ENCODE measurements at regions not wholly inside any gene's neighbourhood (a gene's known extent, or its start where the extent isn't known, plus 50 kb on each side); places are given as distances from the start of the nearest gene placed in this dataset.
"Not testable (repeated sequence)": the region's sequence is repeated elsewhere in the genome, so short reads cannot be mapped to it uniquely, and the experiment has no call there.

DNA sequence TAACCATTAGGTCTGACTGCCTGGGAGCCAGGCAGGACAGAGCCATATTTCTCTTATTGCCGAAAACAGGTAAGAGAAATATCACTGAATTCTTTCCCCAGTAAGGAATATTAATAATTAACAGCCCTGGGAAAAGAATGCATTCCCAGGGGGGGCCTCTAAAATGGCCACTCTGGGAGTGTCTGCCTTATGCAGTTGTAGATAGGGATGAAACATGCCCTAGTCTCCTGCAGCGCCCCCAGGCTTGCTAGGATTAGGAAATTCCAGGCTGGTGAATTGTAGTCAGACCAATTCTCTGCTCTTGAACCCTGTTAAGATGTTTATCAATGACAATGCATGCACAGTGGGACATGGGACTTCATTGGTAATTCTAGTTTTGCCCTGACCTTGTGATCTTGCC lies 317.9 kb upstream of the GLI3 start:
- ATAC-seq; H3K27ac ChIP-seq (ENCODE audit: low read depth, low read length); H3K4me2 ChIP-seq (ENCODE audit: low read length); BruUV-seq (replicated peaks); H3K9me3 ChIP-seq (ENCODE audit: control insufficient read depth in 1 of 2, insufficient read depth in 1 of 2, low read depth in 1 of 2, low read length in 2 of 2); H3K27me3 ChIP-seq (ENCODE audit: insufficient read depth, low read length); H4K20me1 ChIP-seq (ENCODE audit: insufficient read depth); H3K4me3 ChIP-seq (replicated peaks in 1 of 2; ENCODE audit: low read depth in 1 of 2, low read length in 2 of 2); H3K4me1 ChIP-seq (ENCODE audit: control insufficient read depth in 1 of 2, insufficient read depth in 2 of 2, low read length in 2 of 2); H2AFZ ChIP-seq (ENCODE audit: low read depth, low read length, poor library complexity, severe bottlenecking); CTCF ChIA-PET; H3K79me2 ChIP-seq (ENCODE audit: insufficient read depth, low read length); DNase-seq (ENCODE audit: low read depth, low spot score); H3K9me2 ChIP-seq (ENCODE audit: insufficient read depth); H3K9ac ChIP-seq (ENCODE audit: low read length); POLR2A ChIA-PET; intact Hi-C loops (cut with micrococcal nuclease); H3K36me3 ChIP-seq (ENCODE audit: control insufficient read depth in 1 of 2, insufficient read depth in 2 of 2, low read length in 2 of 2); RAD21 ChIA-PET (ENCODE audit: low non-redundant PET in 1 of 2, low total read pairs in 2 of 2, uncharacterized antibody in 2 of 2, unreplicated experiment in 2 of 2): not testable (repeated sequence)

DNA sequence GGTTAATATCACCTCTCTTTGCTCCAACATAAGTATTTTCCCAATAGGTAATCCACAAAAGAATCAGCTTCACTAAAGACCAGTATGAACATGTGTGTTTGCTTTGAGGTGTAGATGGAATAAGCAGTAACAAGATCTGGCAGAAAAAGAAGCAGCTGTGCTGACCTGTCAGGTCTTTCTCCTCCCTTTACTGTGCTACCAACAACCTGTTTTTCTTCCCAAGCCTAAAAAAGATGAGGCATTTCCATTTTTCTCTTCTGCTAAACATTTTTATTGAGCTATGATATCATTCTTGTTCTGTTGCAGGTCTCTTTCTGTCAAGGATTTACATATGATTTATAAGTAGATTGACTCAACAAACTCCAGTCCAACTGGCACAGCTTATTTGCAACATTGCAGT lies 315.2 kb upstream of the GLI3 start:
- RAD21 ChIA-PET (ENCODE audit: low non-redundant PET in 1 of 2, low total read pairs in 2 of 2, uncharacterized antibody in 2 of 2, unreplicated experiment in 2 of 2) = no interaction called here
- H3K27ac ChIP-seq (ENCODE audit: low read depth, low read length) = no peak overlapping the region
- no TSS peak for BruUV-seq (replicated peaks)
- no peaks in the 10 kb centered on the region for H3K79me2 ChIP-seq (ENCODE audit: insufficient read depth, low read length)
- no peak overlapping the region for H3K4me3 ChIP-seq (replicated peaks in 1 of 2; ENCODE audit: low read depth in 1 of 2, low read length in 2 of 2)
- no peaks in the 10 kb centered on the region for H4K20me1 ChIP-seq (ENCODE audit: insufficient read depth)
- no peaks in the 10 kb centered on the region for H3K4me1 ChIP-seq (ENCODE audit: control insufficient read depth in 1 of 2, insufficient read depth in 2 of 2, low read length in 2 of 2)
- no peak for ATAC-seq
- peaks cover 0 to 7% of the 10 kb centered on the region in 2 experiments; a peak in 1 of 4 replicates for H3K9me3 ChIP-seq (ENCODE audit: control insufficient read depth in 1 of 2, insufficient read depth in 1 of 2, low read depth in 1 of 2, low read length in 2 of 2)
- no peaks in the 10 kb centered on the region for H3K27me3 ChIP-seq (ENCODE audit: insufficient read depth, low read length)
- intact Hi-C loops (cut with micrococcal nuclease) = no loop called here
- H2AFZ ChIP-seq (ENCODE audit: low read depth, low read length, poor library complexity, severe bottlenecking) = no peak overlapping the region
- no peak overlapping the region for H3K4me2 ChIP-seq (ENCODE audit: low read length)
- CTCF ChIA-PET = no interaction called here
- H3K36me3 ChIP-seq (ENCODE audit: control insufficient read depth in 1 of 2, insufficient read depth in 2 of 2, low read length in 2 of 2) = no peaks in the 10 kb centered on the region
- no peaks in the 10 kb centered on the region for H3K9me2 ChIP-seq (ENCODE audit: insufficient read depth)
- no peak overlapping the region for H3K9ac ChIP-seq (ENCODE audit: low read length)
- POLR2A ChIA-PET = no interaction called here
- no peak for DNase-seq (ENCODE audit: low read depth, low spot score)
- TF ChIP-seq ZNF274 (IDR thresholded peaks at IDR 0.05; ENCODE audit: low read depth, low read length) = no peak
- TF ChIP-seq EZH2 (IDR thresholded peaks at IDR 0.05) = no peak
- TF ChIP-seq ELF1 (IDR thresholded peaks at IDR 0.05; ENCODE audit: borderline replicate concordance, low read depth) = no peak
- TF ChIP-seq SRF (IDR thresholded peaks at IDR 0.05; ENCODE audit: low read depth) = no peak
- no peak for TF ChIP-seq RAD21 (IDR thresholded peaks at IDR 0.05; ENCODE audit: low read depth)
- no peak for TF ChIP-seq MAX (IDR thresholded peaks at IDR 0.05)
- no peak for TF ChIP-seq SIN3A (IDR thresholded peaks at IDR 0.05; ENCODE audit: low read depth)
- no peak for TF ChIP-seq CTCF (IDR thresholded peaks at IDR 0.05 in 2 of 3, conservative IDR thresholded peaks at IDR 0.05 in 1 of 3; ENCODE audit: borderline replicate concordance in 1 of 3, insufficient read depth in 1 of 3, low read depth in 2 of 3, low read length in 2 of 3)
- TF ChIP-seq SP1 (IDR thresholded peaks at IDR 0.05; ENCODE audit: low read depth) = no peak
- no peak for TF ChIP-seq CBX3 (IDR thresholded peaks at IDR 0.05; ENCODE audit: low read depth)
- TF ChIP-seq EZH2phosphoT487 (IDR thresholded peaks at IDR 0.05; ENCODE audit: borderline replicate concordance) = no peak
- no peak for TF ChIP-seq ZBTB33 (IDR thresholded peaks at IDR 0.05; ENCODE audit: extremely low read depth, insufficient replicate concordance, low read length)
- no peak for TF ChIP-seq ZFX (IDR thresholded peaks at IDR 0.05)
- no peak for TF ChIP-seq FOSL1 (IDR thresholded peaks at IDR 0.05; ENCODE audit: low read depth)
- TF ChIP-seq, protein P1, sequence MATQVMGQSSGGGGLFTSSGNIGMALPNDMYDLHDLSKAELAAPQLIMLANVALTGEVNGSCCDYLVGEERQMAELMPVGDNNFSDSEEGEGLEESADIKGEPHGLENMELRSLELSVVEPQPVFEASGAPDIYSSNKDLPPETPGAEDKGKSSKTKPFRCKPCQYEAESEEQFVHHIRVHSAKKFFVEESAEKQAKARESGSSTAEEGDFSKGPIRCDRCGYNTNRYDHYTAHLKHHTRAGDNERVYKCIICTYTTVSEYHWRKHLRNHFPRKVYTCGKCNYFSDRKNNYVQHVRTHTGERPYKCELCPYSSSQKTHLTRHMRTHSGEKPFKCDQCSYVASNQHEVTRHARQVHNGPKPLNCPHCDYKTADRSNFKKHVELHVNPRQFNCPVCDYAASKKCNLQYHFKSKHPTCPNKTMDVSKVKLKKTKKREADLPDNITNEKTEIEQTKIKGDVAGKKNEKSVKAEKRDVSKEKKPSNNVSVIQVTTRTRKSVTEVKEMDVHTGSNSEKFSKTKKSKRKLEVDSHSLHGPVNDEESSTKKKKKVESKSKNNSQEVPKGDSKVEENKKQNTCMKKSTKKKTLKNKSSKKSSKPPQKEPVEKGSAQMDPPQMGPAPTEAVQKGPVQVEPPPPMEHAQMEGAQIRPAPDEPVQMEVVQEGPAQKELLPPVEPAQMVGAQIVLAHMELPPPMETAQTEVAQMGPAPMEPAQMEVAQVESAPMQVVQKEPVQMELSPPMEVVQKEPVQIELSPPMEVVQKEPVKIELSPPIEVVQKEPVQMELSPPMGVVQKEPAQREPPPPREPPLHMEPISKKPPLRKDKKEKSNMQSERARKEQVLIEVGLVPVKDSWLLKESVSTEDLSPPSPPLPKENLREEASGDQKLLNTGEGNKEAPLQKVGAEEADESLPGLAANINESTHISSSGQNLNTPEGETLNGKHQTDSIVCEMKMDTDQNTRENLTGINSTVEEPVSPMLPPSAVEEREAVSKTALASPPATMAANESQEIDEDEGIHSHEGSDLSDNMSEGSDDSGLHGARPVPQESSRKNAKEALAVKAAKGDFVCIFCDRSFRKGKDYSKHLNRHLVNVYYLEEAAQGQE (IDR thresholded peaks at IDR 0.05; ENCODE audit: low read depth) = no peak
